ENCODE measurements at regions not wholly inside any gene's neighbourhood (a gene's known extent, or its start where the extent isn't known, plus 50 kb on each side); places are given as distances from the start of the nearest gene placed in this dataset.

- intact Hi-C loops (cut with DNase I): no loop called here
- Histone ChIP-seq H3K4me1 (ENCODE audit: control insufficient read depth in 2 of 3, insufficient read depth in 2 of 3, low read depth in 1 of 3, low read length in 3 of 3) (no peaks in the 10 kb centered on the region), H3K4me3 (ENCODE audit: low read length in 3 of 3) (no peak overlapping the region), H3K9me3 (ENCODE audit: control insufficient read depth in 2 of 3, insufficient read depth in 1 of 3, low read length in 3 of 3) (peaks cover 0 to 4% (median 0%) of the 10 kb centered on the region in 3 donors), H3K9ac (ENCODE audit: low read length in 3 of 3) (no peak overlapping the region), H3K36me3 (ENCODE audit: control insufficient read depth in 2 of 3, insufficient read depth in 3 of 3, low read length in 3 of 3) (no peaks in the 10 kb centered on the region), H3K27ac (ENCODE audit: low read depth in 2 of 2, low read length in 2 of 2) (no peak overlapping the region), H3K27me3 (ENCODE audit: control insufficient read depth, insufficient read depth, low read length) (no peaks in the 10 kb centered on the region)
- FAIRE-seq (no peak), DNase-seq (no peak)
- no peak for TF ChIP-seq CTCF (IDR thresholded peaks at IDR 0.05; ENCODE audit: borderline replicate concordance, extremely low read depth, insufficient read depth)
Observed at GRCh38 chr10:61250131-61250530, 203.1 kb downstream of the TMEM26 start.

GRCh38 chr10:61248013-61248412, 205.2 kb downstream of the TMEM26 start:
- Histone ChIP-seq H3K9me3 (ENCODE audit: control insufficient read depth in 2 of 3, insufficient read depth in 1 of 3, low read length in 3 of 3) (no peaks in the 10 kb centered on the region), H3K27ac (ENCODE audit: low read depth in 2 of 2, low read length in 2 of 2) (no peak overlapping the region), H3K27me3 (ENCODE audit: control insufficient read depth, insufficient read depth, low read length) (no peaks in the 10 kb centered on the region), H3K9ac (ENCODE audit: low read length in 3 of 3) (no peak overlapping the region), H3K36me3 (ENCODE audit: control insufficient read depth in 2 of 3, insufficient read depth in 3 of 3, low read length in 3 of 3) (no peaks in the 10 kb centered on the region), H3K4me3 (ENCODE audit: low read length in 3 of 3) (no peak overlapping the region), H3K4me1 (ENCODE audit: control insufficient read depth in 2 of 3, insufficient read depth in 2 of 3, low read depth in 1 of 3, low read length in 3 of 3) (no peaks in the 10 kb centered on the region)
- DNase-seq (no peak), FAIRE-seq (no peak)
- no peak for TF ChIP-seq CTCF (IDR thresholded peaks at IDR 0.05; ENCODE audit: borderline replicate concordance, extremely low read depth, insufficient read depth)
- intact Hi-C loops (cut with DNase I): no loop called here

- FAIRE-seq (no peak), DNase-seq (no peak)
- Histone ChIP-seq H3K9me3 (ENCODE audit: control insufficient read depth in 2 of 3, insufficient read depth in 1 of 3, low read length in 3 of 3) (no peaks in the 10 kb centered on the region), H3K27me3 (ENCODE audit: control insufficient read depth, insufficient read depth, low read length) (no peaks in the 10 kb centered on the region), H3K27ac (ENCODE audit: low read depth in 2 of 2, low read length in 2 of 2) (no peak overlapping the region), H3K4me3 (ENCODE audit: low read length in 3 of 3) (no peak overlapping the region), H3K36me3 (ENCODE audit: control insufficient read depth in 2 of 3, insufficient read depth in 3 of 3, low read length in 3 of 3) (no peaks in the 10 kb centered on the region), H3K4me1 (ENCODE audit: control insufficient read depth in 2 of 3, insufficient read depth in 2 of 3, low read depth in 1 of 3, low read length in 3 of 3) (no peaks in the 10 kb centered on the region), H3K9ac (ENCODE audit: low read length in 3 of 3) (no peak overlapping the region)
- intact Hi-C loops (cut with DNase I): no loop called here
- no peak for TF ChIP-seq CTCF (IDR thresholded peaks at IDR 0.05; ENCODE audit: borderline replicate concordance, extremely low read depth, insufficient read depth)
Observed at GRCh38 chr10:61244261-61244775, 208.9 kb downstream of the TMEM26 start.

- Histone ChIP-seq H3K9me3 (ENCODE audit: control insufficient read depth in 2 of 3, insufficient read depth in 1 of 3, low read length in 3 of 3) (no peaks in the 10 kb centered on the region), H3K4me1 (ENCODE audit: control insufficient read depth in 2 of 3, insufficient read depth in 2 of 3, low read depth in 1 of 3, low read length in 3 of 3) (no peaks in the 10 kb centered on the region), H3K27me3 (ENCODE audit: control insufficient read depth, insufficient read depth, low read length) (no peaks in the 10 kb centered on the region), H3K27ac (ENCODE audit: low read depth in 2 of 2, low read length in 2 of 2) (no peak overlapping the region), H3K9ac (ENCODE audit: low read length in 3 of 3) (no peak overlapping the region), H3K36me3 (ENCODE audit: control insufficient read depth in 2 of 3, insufficient read depth in 3 of 3, low read length in 3 of 3) (no peaks in the 10 kb centered on the region), H3K4me3 (ENCODE audit: low read length in 3 of 3) (no peak overlapping the region)
- DNase-seq (no peak), FAIRE-seq (no peak)
- TF ChIP-seq CTCF (IDR thresholded peaks at IDR 0.05; ENCODE audit: borderline replicate concordance, extremely low read depth, insufficient read depth): no peak
- intact Hi-C loops (cut with DNase I): no loop called here
Observed at GRCh38 chr10:61232780-61233179, 220.4 kb downstream of the TMEM26 start.

Data from kidney (tissue), 13 donors.